Endothelial cell of umbilical vein (primary cell): ENCODE measurements at regions not wholly inside any gene's neighbourhood (a gene's known extent, or its start where the extent isn't known, plus 50 kb on each side); places are given as distances from the start of the nearest gene placed in this dataset.

Experiments
- BruUV-seq: library from RNA; stranded (reverse); fragments of 400-500 nt; replicated peaks from 2 replicates; lab custom pipeline; 2021; lab: Mats Ljungman, UMichigan
- CTCF ChIA-PET: fragments of 300-600, 350-600 bp; sonication (Branson Sonifier 250); formaldehyde crosslinking; loops from one replicate; lab custom pipeline; 2021; ENCODE audit warnings: antibody characterized with exemption, inconsistent platforms; lab: Charles Lee
- POLR2A ChIA-PET: fragments of 300-600, 350-600 bp; sonication (Branson Sonifier 250); formaldehyde crosslinking; loops from one replicate; lab custom pipeline; 2021; ENCODE audit warnings: antibody characterized with exemption, inconsistent platforms; lab: Charles Lee
- DNase-seq: peaks from one replicate; pipeline ENCODE4 v3.0.0-alpha.2; 2011; ENCODE audit warnings: low read depth, low spot score
- FAIRE-seq: peaks from 2 replicates; lab custom pipeline; 2011; peaks lifted over from hg19 to GRCh38; lab: Jason Lieb, UNC
- H2AFZ ChIP-seq: 2 replicates; pipeline ENCODE4 v1.6.0; 2012; ENCODE audit warnings: low read depth, low read length, control low read depth, inconsistent platforms
- H3K27ac ChIP-seq: 2 replicates; pipeline ENCODE4 v1.5.1; 2011; ENCODE audit warnings: low read depth, mild to moderate bottlenecking, control low read depth, low read length, moderate library complexity; ENCODE audit not compliant: insufficient read depth
- H3K27me3 ChIP-seq, 2 experiments: 2 replicates each; pipeline versions ENCODE4 v1.6.0 to v1.6.1; 2011; ENCODE audit warnings: low read length in 2 of 2, mixed read lengths in 1 of 2; ENCODE audit not compliant: control insufficient read depth in 2 of 2, insufficient read depth in 2 of 2
- H3K36me3 ChIP-seq, 2 experiments: 2 replicates in 1 of 2; 3 replicates in 1 of 2; pipeline ENCODE4 v1.5.1; 2011; ENCODE audit warnings: low read length in 2 of 2, mild to moderate bottlenecking in 1 of 2, moderate library complexity in 1 of 2; ENCODE audit not compliant: control insufficient read depth in 2 of 2, insufficient read depth in 2 of 2; ENCODE audit errors: extremely low read depth in 1 of 2
- H3K4me1 ChIP-seq: 3 replicates; pipeline ENCODE4 v1.5.1; 2011; ENCODE audit warnings: mild to moderate bottlenecking, low read length; ENCODE audit not compliant: control insufficient read depth, insufficient read depth; ENCODE audit errors: extremely low read depth
- H3K4me2 ChIP-seq: 2 replicates; pipeline ENCODE4 v1.6.1; 2011; ENCODE audit warnings: low read length, control low read depth, mixed read lengths; ENCODE audit not compliant: insufficient read depth
- H3K4me3 ChIP-seq, 3 experiments: fragments of 200-600 bp in 1 of 3; sonication (generic), shearing (Covaris generic) in 1 of 3; replicated peaks in 1 of 3; 2 replicates each; pipeline ENCODE4 v1.5.1; 2011 to 2016; ENCODE audit warnings: control low read depth in 3 of 3, low read length in 3 of 3, mild to moderate bottlenecking in 2 of 3, inconsistent platforms in 1 of 3, low read depth in 1 of 3, moderate library complexity in 1 of 3; ENCODE audit not compliant: insufficient read depth in 1 of 3
- H3K79me2 ChIP-seq: 2 replicates; pipeline ENCODE4 v1.6.0; 2012; ENCODE audit warnings: low read length, inconsistent platforms; ENCODE audit not compliant: control insufficient read depth, insufficient read depth
- H3K9ac ChIP-seq: replicated peaks from 2 replicates; pipeline ENCODE3; 2011; ENCODE audit warnings: low read length, control low read depth; ENCODE audit not compliant: insufficient read depth; ENCODE audit errors: extremely low read depth
- H3K9me1 ChIP-seq: replicated peaks from 3 replicates; pipeline ENCODE4 v1.6.0; 2011; ENCODE audit warnings: mild to moderate bottlenecking, low read length; ENCODE audit not compliant: control insufficient read depth, insufficient read depth; ENCODE audit errors: extremely low read depth
- H3K9me3 ChIP-seq: replicated peaks from 2 replicates; pipeline ENCODE4 v1.5.1; 2012; ENCODE audit warnings: low read length, inconsistent platforms; ENCODE audit not compliant: control insufficient read depth, insufficient read depth
- H4K20me1 ChIP-seq: replicated peaks from 2 replicates; pipeline ENCODE3; 2011; ENCODE audit warnings: mild to moderate bottlenecking, low read length; ENCODE audit not compliant: control insufficient read depth, insufficient read depth; ENCODE audit errors: extremely low read depth
- EZH2 ChIP-seq: IDR thresholded peaks from 2 replicates; pipeline ENCODE4 v1.6.1; 2012; ENCODE audit warnings: borderline replicate concordance, low read depth, mild to moderate bottlenecking, moderate library complexity, low read length, inconsistent platforms; ENCODE audit not compliant: severe bottlenecking
- FOS ChIP-seq: IDR thresholded peaks from 2 replicates; pipeline ENCODE4 v1.6.1; 2011; ENCODE audit warnings: mild to moderate bottlenecking, low read length, moderate library complexity, borderline replicate concordance; ENCODE audit not compliant: insufficient read depth
- GATA2 ChIP-seq: IDR thresholded peaks from 2 replicates; pipeline ENCODE4 v1.7.0; 2011; ENCODE audit warnings: low read depth, mild to moderate bottlenecking, moderate library complexity, mixed read lengths, low read length; ENCODE audit not compliant: insufficient read length, insufficient read depth
- JUN ChIP-seq: IDR thresholded peaks from 2 replicates; pipeline ENCODE4 v1.6.1; 2011; ENCODE audit warnings: borderline replicate concordance, low read depth; ENCODE audit not compliant: insufficient read length, insufficient read depth
- MYC ChIP-seq: IDR thresholded peaks from one replicate; pipeline ENCODE4 v1.6.1; 2011; ENCODE audit warnings: mild to moderate bottlenecking, low read depth, low read length
- POLR2A ChIP-seq: IDR thresholded peaks from 2 replicates; pipeline ENCODE4 v1.6.1; 2012; ENCODE audit warnings: low read depth, mild to moderate bottlenecking, control low read depth, low read length
- POLR2AphosphoS5 ChIP-seq: IDR thresholded peaks from 2 replicates; pipeline ENCODE4 v1.6.1; 2012; ENCODE audit warnings: low read depth, mild to moderate bottlenecking, control low read depth, low read length, moderate library complexity; ENCODE audit not compliant: insufficient read depth
- dilution Hi-C: fragments of 300-500 bp; cut with MboI; formaldehyde crosslinking; loops from one replicate; pipeline ENCODE4 v1.15.0; 2019; ENCODE audit warnings: low sequenced_read_pairs; ENCODE audit not compliant: extremely low pct_ligation_motif_present
- intact Hi-C: fragments of 100-400 bp; cut with micrococcal nuclease; formaldehyde crosslinking; loops from one replicate; pipeline ENCODE4 v1.10.0; 2022
- TF ChIP-seq, protein P1 (sequence below): IDR thresholded peaks from 2 replicates; pipeline ENCODE4 v1.6.1; 2011; ENCODE audit not compliant: insufficient read depth, insufficient read length
- TF ChIP-seq, protein P2 (sequence below), 2 donors: IDR thresholded peaks; 1 replicate in 1 of 2; 2 replicates in 1 of 2; pipeline ENCODE4 v1.5.1; 2011; ENCODE audit warnings: low read length in 2 of 2, mild to moderate bottlenecking in 2 of 2, moderate library complexity in 2 of 2, control low read depth in 1 of 2, inconsistent platforms in 1 of 2, low read depth in 1 of 2; ENCODE audit not compliant: insufficient read depth in 1 of 2; ENCODE audit errors: extremely low read depth in 1 of 2

DNA sequence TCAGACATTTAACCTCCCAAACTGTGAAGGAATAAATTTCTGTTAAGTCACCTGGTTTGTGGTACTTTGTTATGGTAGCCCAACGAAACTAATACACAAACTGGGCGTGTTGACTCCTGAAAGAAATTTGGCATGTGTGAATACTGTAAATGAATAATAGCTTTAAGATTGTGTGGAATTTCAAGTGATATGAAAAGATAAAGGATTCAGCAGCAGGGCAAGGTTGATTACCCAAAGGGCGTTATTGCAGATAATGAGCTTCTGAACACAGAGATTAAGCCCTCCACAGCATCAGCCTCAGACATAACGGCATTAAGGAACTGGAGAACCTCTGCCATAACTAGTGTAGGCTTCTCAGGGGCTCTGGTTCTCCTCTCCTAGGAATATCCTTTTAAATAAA lies 451.5 kb upstream of the NECTIN3 start:
- Histone ChIP-seq H3K9me1 (no peaks in the 10 kb centered on the region), H2AFZ (no peak overlapping the region), H3K27ac (no peak overlapping the region), H3K4me2 (no peak overlapping the region), H3K27me3 (no peaks in the 10 kb centered on the region), H3K4me1 (no peaks in the 10 kb centered on the region), H3K4me3 (no peak overlapping the region), H3K9ac (no peak overlapping the region), H4K20me1 (no peaks in the 10 kb centered on the region), H3K9me3 (no peaks in the 10 kb centered on the region), H3K79me2 (no peaks in the 10 kb centered on the region), H3K36me3 (no peaks in the 10 kb centered on the region)
- intact Hi-C loops (no loop called here), dilution Hi-C loops (no loop called here)
- ChIA-PET CTCF (interaction anchor here (0.9 kb wide), 1 partner anchor 8 kb away, joined by 3 read pairs; no protein-coding TSS in a partner anchor), POLR2A (no interaction called here)
- TF ChIP-seq, protein P1, sequence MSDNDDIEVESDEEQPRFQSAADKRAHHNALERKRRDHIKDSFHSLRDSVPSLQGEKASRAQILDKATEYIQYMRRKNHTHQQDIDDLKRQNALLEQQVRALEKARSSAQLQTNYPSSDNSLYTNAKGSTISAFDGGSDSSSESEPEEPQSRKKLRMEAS: no peak
- TF ChIP-seq GATA2: no peak
- TF ChIP-seq EZH2: no peak
- no peak for TF ChIP-seq FOS
- no peak for TF ChIP-seq JUN
- TF ChIP-seq POLR2A: no peak
- no peak for TF ChIP-seq MYC
- TF ChIP-seq, protein P2, sequence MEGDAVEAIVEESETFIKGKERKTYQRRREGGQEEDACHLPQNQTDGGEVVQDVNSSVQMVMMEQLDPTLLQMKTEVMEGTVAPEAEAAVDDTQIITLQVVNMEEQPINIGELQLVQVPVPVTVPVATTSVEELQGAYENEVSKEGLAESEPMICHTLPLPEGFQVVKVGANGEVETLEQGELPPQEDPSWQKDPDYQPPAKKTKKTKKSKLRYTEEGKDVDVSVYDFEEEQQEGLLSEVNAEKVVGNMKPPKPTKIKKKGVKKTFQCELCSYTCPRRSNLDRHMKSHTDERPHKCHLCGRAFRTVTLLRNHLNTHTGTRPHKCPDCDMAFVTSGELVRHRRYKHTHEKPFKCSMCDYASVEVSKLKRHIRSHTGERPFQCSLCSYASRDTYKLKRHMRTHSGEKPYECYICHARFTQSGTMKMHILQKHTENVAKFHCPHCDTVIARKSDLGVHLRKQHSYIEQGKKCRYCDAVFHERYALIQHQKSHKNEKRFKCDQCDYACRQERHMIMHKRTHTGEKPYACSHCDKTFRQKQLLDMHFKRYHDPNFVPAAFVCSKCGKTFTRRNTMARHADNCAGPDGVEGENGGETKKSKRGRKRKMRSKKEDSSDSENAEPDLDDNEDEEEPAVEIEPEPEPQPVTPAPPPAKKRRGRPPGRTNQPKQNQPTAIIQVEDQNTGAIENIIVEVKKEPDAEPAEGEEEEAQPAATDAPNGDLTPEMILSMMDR (IDR thresholded peaks at IDR 0.05; ENCODE audit: extremely low read depth in 1 of 2, insufficient read depth in 1 of 2, low read depth in 1 of 2, low read length in 2 of 2): no peak
- TF ChIP-seq POLR2AphosphoS5: no peak
- no TSS peak for BruUV-seq
- no peak for DNase-seq
- FAIRE-seq: no peak
